ENCODE measurements at regions not wholly inside any gene's neighbourhood (a gene's known extent, or its start where the extent isn't known, plus 50 kb on each side); places are given as distances from the start of the nearest gene placed in this dataset.

- Histone ChIP-seq H3K79me2 (ENCODE audit: low read length) (0 out of 2 replicates have a peak, but pooled peaks cover 5% of the 10 kb centered on the region), H3K9ac (ENCODE audit: low read length) (no peak overlapping the region), H3K27ac (ENCODE audit: low read length) (peak overlapping the region; percentile 12; the same call in 1 of the 2 replicates), H3K4me3 (ENCODE audit: low read length) (no peak overlapping the region), H3K4me1 (ENCODE audit: insufficient read depth, low read length) (peaks cover 37% of the 10 kb centered on the region), H3K4me2 (ENCODE audit: low read length) (peak overlapping the region; percentile 8; the same call in 1 of the 2 replicates), H4K20me1 (ENCODE audit: low read length) (no peaks in the 10 kb centered on the region), H3K9me2 (replicated peaks; ENCODE audit: low read length) (no peaks in the 10 kb centered on the region), H3F3A (ENCODE audit: low read length, unreplicated experiment) (no peaks in the 10 kb centered on the region), H3K9me3 (ENCODE audit: low read length) (no peaks in the 10 kb centered on the region), H2AFZ (ENCODE audit: low read length) (peak overlapping the region; percentile 4), H3K27me3 (ENCODE audit: low read length) (no peaks in the 10 kb centered on the region), H3K36me3 (ENCODE audit: low read depth, low read length) (no peaks in the 10 kb centered on the region)
- CTCF ChIA-PET, result no interaction called here
- POLR2A ChIA-PET (ENCODE audit: unreplicated experiment), result no interaction called here
- intact Hi-C loops (cut with micrococcal nuclease), result no loop called here
- no TSS peak for BruUV-seq (replicated peaks)
- ATAC-seq (peak; percentile 55; the same call in 1 of the 2 replicates), DNase-seq (peak; percentile 45)
- TF ChIP-seq EZH2 (IDR thresholded peaks at IDR 0.05; ENCODE audit: low read length, unreplicated experiment) (no peak), EZH2phosphoT487 (IDR thresholded peaks at IDR 0.05; ENCODE audit: borderline replicate concordance, low read length) (no peak), CTCF (conservative IDR thresholded peaks at IDR 0.05; ENCODE audit: low read depth, low read length) (no peak)
Observed at GRCh38 chr5:14028938-14029584, 84.6 kb upstream of the DNAH5 start.

GRCh38 chr5:14028188-14028587 is 83.7 kb upstream of the DNAH5 start:
- Histone ChIP-seq H3K9ac (ENCODE audit: low read length) (no peak overlapping the region), H3K27me3 (ENCODE audit: low read length) (no peaks in the 10 kb centered on the region), H3K4me1 (ENCODE audit: insufficient read depth, low read length) (peaks cover 29% of the 10 kb centered on the region), H4K20me1 (ENCODE audit: low read length) (no peaks in the 10 kb centered on the region), H2AFZ (ENCODE audit: low read length) (no peak overlapping the region), H3K27ac (ENCODE audit: low read length) (no peak overlapping the region), H3F3A (ENCODE audit: low read length, unreplicated experiment) (no peaks in the 10 kb centered on the region), H3K9me3 (ENCODE audit: low read length) (no peaks in the 10 kb centered on the region), H3K79me2 (ENCODE audit: low read length) (no peaks in the 10 kb centered on the region), H3K4me2 (ENCODE audit: low read length) (no peak overlapping the region), H3K9me2 (replicated peaks; ENCODE audit: low read length) (no peaks in the 10 kb centered on the region), H3K36me3 (ENCODE audit: low read depth, low read length) (no peaks in the 10 kb centered on the region), H3K4me3 (ENCODE audit: low read length) (no peak overlapping the region)
- intact Hi-C loops (cut with micrococcal nuclease), result no loop called here
- ChIA-PET POLR2A (ENCODE audit: unreplicated experiment) (no interaction called here), CTCF (no interaction called here)
- no peak for ATAC-seq
- BruUV-seq (replicated peaks), result no TSS peak
- TF ChIP-seq EZH2phosphoT487 (IDR thresholded peaks at IDR 0.05; ENCODE audit: borderline replicate concordance, low read length) (no peak), CTCF (conservative IDR thresholded peaks at IDR 0.05; ENCODE audit: low read depth, low read length) (no peak), EZH2 (IDR thresholded peaks at IDR 0.05; ENCODE audit: low read length, unreplicated experiment) (no peak)
- DNase-seq, result no peak

- CTCF ChIA-PET, result no interaction called here
- H3K4me2 ChIP-seq (ENCODE audit: low read length), result peak overlapping the region; percentile 24
Observed at GRCh38 chr5:14025569-14026286, 81.2 kb upstream of the DNAH5 start.

More at GRCh38 chr5:14025569-14026286, 81.2 kb upstream of the DNAH5 start:
- H3K4me3 ChIP-seq (ENCODE audit: low read length), result no peak overlapping the region
- H3K9me3 ChIP-seq (ENCODE audit: low read length), result no peaks in the 10 kb centered on the region
- peaks cover 19% of the 10 kb centered on the region for H3K4me1 ChIP-seq (ENCODE audit: insufficient read depth, low read length)
- intact Hi-C loops (cut with micrococcal nuclease), result no loop called here
- H3K9me2 ChIP-seq (replicated peaks; ENCODE audit: low read length), result no peaks in the 10 kb centered on the region
- H3K27ac ChIP-seq (ENCODE audit: low read length), result 0 out of 2 replicates have a peak overlapping the region, but pooled peaks have one; percentile 8
- BruUV-seq (replicated peaks), result no TSS peak
- H2AFZ ChIP-seq (ENCODE audit: low read length), result peak overlapping the region; percentile 40; the same call in 1 of the 2 replicates
- no peaks in the 10 kb centered on the region for H3K79me2 ChIP-seq (ENCODE audit: low read length)
- H3F3A ChIP-seq (ENCODE audit: low read length, unreplicated experiment), result no peaks in the 10 kb centered on the region
- ATAC-seq (no peak), DNase-seq (peak; percentile 45)
- TF ChIP-seq CTCF (conservative IDR thresholded peaks at IDR 0.05; ENCODE audit: low read depth, low read length) (0 out of 2 replicates have a peak, but pooled peaks have one; percentile 12), EZH2phosphoT487 (IDR thresholded peaks at IDR 0.05; ENCODE audit: borderline replicate concordance, low read length) (no peak)
- POLR2A ChIA-PET (ENCODE audit: unreplicated experiment), result no interaction called here
- H3K9ac ChIP-seq (ENCODE audit: low read length), result no peak overlapping the region
- H3K36me3 ChIP-seq (ENCODE audit: low read depth, low read length), result no peaks in the 10 kb centered on the region
- no peaks in the 10 kb centered on the region for H3K27me3 ChIP-seq (ENCODE audit: low read length)
- H4K20me1 ChIP-seq (ENCODE audit: low read length), result no peaks in the 10 kb centered on the region

All from PC-3 (cell line).